ENCODE measurements at regions not wholly inside any gene's neighbourhood (a gene's known extent, or its start where the extent isn't known, plus 50 kb on each side); places are given as distances from the start of the nearest gene placed in this dataset.

DNA sequence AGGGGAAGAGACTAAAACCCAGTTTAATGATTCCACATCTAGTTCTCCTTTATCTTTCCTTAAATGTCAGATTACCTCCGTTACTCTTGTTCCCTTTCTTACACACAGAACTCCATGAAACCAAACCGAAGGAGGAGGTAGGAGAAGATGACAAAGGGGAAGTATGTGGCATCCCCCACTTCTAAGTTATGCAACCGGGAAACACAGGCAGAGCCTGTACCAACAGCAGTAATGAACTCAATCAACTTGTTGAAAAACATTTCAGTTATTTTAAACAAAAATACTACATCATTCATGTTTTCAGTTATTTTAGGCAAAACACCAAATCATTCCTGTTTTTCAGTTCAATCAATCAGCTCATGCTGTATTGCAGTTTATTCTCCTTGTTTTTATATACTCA, 101.8 kb downstream of the PCSK1 start:
- TF ChIP-seq, protein P1, sequence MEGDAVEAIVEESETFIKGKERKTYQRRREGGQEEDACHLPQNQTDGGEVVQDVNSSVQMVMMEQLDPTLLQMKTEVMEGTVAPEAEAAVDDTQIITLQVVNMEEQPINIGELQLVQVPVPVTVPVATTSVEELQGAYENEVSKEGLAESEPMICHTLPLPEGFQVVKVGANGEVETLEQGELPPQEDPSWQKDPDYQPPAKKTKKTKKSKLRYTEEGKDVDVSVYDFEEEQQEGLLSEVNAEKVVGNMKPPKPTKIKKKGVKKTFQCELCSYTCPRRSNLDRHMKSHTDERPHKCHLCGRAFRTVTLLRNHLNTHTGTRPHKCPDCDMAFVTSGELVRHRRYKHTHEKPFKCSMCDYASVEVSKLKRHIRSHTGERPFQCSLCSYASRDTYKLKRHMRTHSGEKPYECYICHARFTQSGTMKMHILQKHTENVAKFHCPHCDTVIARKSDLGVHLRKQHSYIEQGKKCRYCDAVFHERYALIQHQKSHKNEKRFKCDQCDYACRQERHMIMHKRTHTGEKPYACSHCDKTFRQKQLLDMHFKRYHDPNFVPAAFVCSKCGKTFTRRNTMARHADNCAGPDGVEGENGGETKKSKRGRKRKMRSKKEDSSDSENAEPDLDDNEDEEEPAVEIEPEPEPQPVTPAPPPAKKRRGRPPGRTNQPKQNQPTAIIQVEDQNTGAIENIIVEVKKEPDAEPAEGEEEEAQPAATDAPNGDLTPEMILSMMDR (conservative IDR thresholded peaks at IDR 0.05) = no peak
- TF ChIP-seq ZFX (IDR thresholded peaks at IDR 0.05) = no peak

Data from C4-2B (cell line).